Central memory CD8-positive, alpha-beta T cell (primary cell): ENCODE measurements at regions not wholly inside any gene's neighbourhood (a gene's known extent, or its start where the extent isn't known, plus 50 kb on each side); places are given as distances from the start of the nearest gene placed in this dataset.
"Not testable (repeated sequence)": the region's sequence is repeated elsewhere in the genome, so short reads cannot be mapped to it uniquely, and the experiment has no call there.

Experiments used
- ATAC-seq: fragments of 150-1000 bp; cut with Tn5 transposase; replicated peaks from 2 replicates; pipeline ENCODE4 v1.10.0; 2022; ENCODE audit warnings: mild to moderate bottlenecking, moderate FRiP score, moderate number of reproducible peaks; ENCODE audit not compliant: poor library complexity, severe bottlenecking; ENCODE audit errors: extremely low read depth
- DNase-seq, 2 donors: peaks; one replicate each; pipeline ENCODE4 v3.0.0; 2021; ENCODE audit warnings: low spot score in 2 of 2
- H3K27ac Mint-ChIP-seq: one replicate; pipeline ENCODE4 v1.8.0; 2022; ENCODE audit warnings: low read depth, mild to moderate bottlenecking, moderate library complexity, mixed read lengths
- H3K27me3 Mint-ChIP-seq: one replicate; pipeline ENCODE4 v1.8.0; 2022; ENCODE audit warnings: mixed read lengths
- H3K36me3 Mint-ChIP-seq: one replicate; pipeline ENCODE4 v1.8.0; 2022; ENCODE audit warnings: mild to moderate bottlenecking, moderate library complexity, mixed read lengths; ENCODE audit not compliant: insufficient read depth
- H3K4me1 Mint-ChIP-seq: one replicate; pipeline ENCODE4 v1.8.0; 2022; ENCODE audit warnings: mixed read lengths
- H3K4me3 Mint-ChIP-seq: one replicate; pipeline ENCODE4 v1.8.0; 2022; ENCODE audit warnings: mild to moderate bottlenecking, moderate library complexity, mixed read lengths
- H3K9me3 Mint-ChIP-seq: one replicate; pipeline ENCODE4 v1.8.0; 2022; ENCODE audit warnings: mixed read lengths

- DNase-seq (no peak), ATAC-seq (no peak)
- H3K27me3 Mint-ChIP-seq, result no peaks in the 10 kb centered on the region
- no peaks in the 10 kb centered on the region for H3K9me3 Mint-ChIP-seq
- no peaks in the 10 kb centered on the region for H3K4me1 Mint-ChIP-seq
- H3K4me3 Mint-ChIP-seq, result no peak overlapping the region
- H3K36me3 Mint-ChIP-seq, result no peaks in the 10 kb centered on the region
- H3K27ac Mint-ChIP-seq, result no peak overlapping the region
Observed at GRCh38 chr2:192969055-192969454, 774.3 kb upstream of the TMEFF2 start.

GRCh38 chr2:192960945-192961344 is 766.2 kb upstream of the TMEFF2 start:
- Mint-ChIP-seq H3K4me3 (no peak overlapping the region), H3K27me3 (no peaks in the 10 kb centered on the region), H3K27ac (no peak overlapping the region), H3K36me3 (no peaks in the 10 kb centered on the region), H3K9me3 (peaks cover 5% of the 10 kb centered on the region), H3K4me1 (no peaks in the 10 kb centered on the region)
- ATAC-seq (no peak), DNase-seq (no peak)

GRCh38 chr2:192958615-192959014 is 763.9 kb upstream of the TMEFF2 start:
- H3K4me3 Mint-ChIP-seq, result not testable (repeated sequence)

GRCh38 chr2:192957425-192957824 is 762.7 kb upstream of the TMEFF2 start:
- Mint-ChIP-seq H3K4me1 (no peaks in the 10 kb centered on the region), H3K27ac (no peak overlapping the region), H3K4me3 (no peak overlapping the region), H3K36me3 (no peaks in the 10 kb centered on the region), H3K27me3 (no peaks in the 10 kb centered on the region), H3K9me3 (peaks cover 11% of the 10 kb centered on the region)
- no peak for ATAC-seq
- no peak for DNase-seq

More at GRCh38 chr2:192958615-192959014, 763.9 kb upstream of the TMEFF2 start:
- ATAC-seq, H3K4me1 Mint-ChIP-seq, H3K27ac Mint-ChIP-seq, H3K36me3 Mint-ChIP-seq, DNase-seq, H3K27me3 Mint-ChIP-seq: not testable (repeated sequence)
- H3K9me3 Mint-ChIP-seq, result peaks cover 11% of the 10 kb centered on the region

GRCh38 chr2:192953116-192953515 is 758.4 kb upstream of the TMEFF2 start:
- no peak overlapping the region for H3K27ac Mint-ChIP-seq
- peaks cover 6% of the 10 kb centered on the region for H3K9me3 Mint-ChIP-seq
- no peak overlapping the region for H3K4me3 Mint-ChIP-seq
- no peaks in the 10 kb centered on the region for H3K36me3 Mint-ChIP-seq
- no peaks in the 10 kb centered on the region for H3K4me1 Mint-ChIP-seq
- no peaks in the 10 kb centered on the region for H3K27me3 Mint-ChIP-seq
- no peak for DNase-seq
- no peak for ATAC-seq

GRCh38 chr2:192952245-192952644 is 757.5 kb upstream of the TMEFF2 start:
- no peak overlapping the region for H3K27ac Mint-ChIP-seq
- DNase-seq (no peak), ATAC-seq (no peak)
- no peaks in the 10 kb centered on the region for H3K4me1 Mint-ChIP-seq
- H3K9me3 Mint-ChIP-seq, result peaks cover 6% of the 10 kb centered on the region
- no peaks in the 10 kb centered on the region for H3K36me3 Mint-ChIP-seq
- H3K27me3 Mint-ChIP-seq, result no peaks in the 10 kb centered on the region
- no peak overlapping the region for H3K4me3 Mint-ChIP-seq

- Mint-ChIP-seq H3K4me3 (no peak overlapping the region), H3K27me3 (no peaks in the 10 kb centered on the region), H3K36me3 (no peaks in the 10 kb centered on the region), H3K9me3 (peaks cover 9% of the 10 kb centered on the region), H3K27ac (no peak overlapping the region), H3K4me1 (no peaks in the 10 kb centered on the region)
- DNase-seq, result no peak
- ATAC-seq, result no peak
Observed at GRCh38 chr2:192948316-192948715, 753.6 kb upstream of the TMEFF2 start.

GRCh38 chr2:192947352-192947751 is 752.6 kb upstream of the TMEFF2 start:
- ATAC-seq (no peak), DNase-seq (no peak)
- Mint-ChIP-seq H3K4me3 (no peak overlapping the region), H3K27ac (no peak overlapping the region), H3K27me3 (no peaks in the 10 kb centered on the region), H3K36me3 (no peaks in the 10 kb centered on the region), H3K9me3 (peaks cover 17% of the 10 kb centered on the region), H3K4me1 (no peaks in the 10 kb centered on the region)

GRCh38 chr2:192940767-192941166 is 746.0 kb upstream of the TMEFF2 start:
- no peaks in the 10 kb centered on the region for H3K36me3 Mint-ChIP-seq
- H3K4me3 Mint-ChIP-seq, result no peak overlapping the region
- no peaks in the 10 kb centered on the region for H3K27me3 Mint-ChIP-seq

GRCh38 chr2:192932376-192932775 is 737.6 kb upstream of the TMEFF2 start:
- no peak overlapping the region for H3K27ac Mint-ChIP-seq
- H3K4me1 Mint-ChIP-seq, result no peaks in the 10 kb centered on the region

More at GRCh38 chr2:192940767-192941166, 746.0 kb upstream of the TMEFF2 start:
- ATAC-seq (no peak), DNase-seq (no peak)
- peaks cover 34% of the 10 kb centered on the region for H3K9me3 Mint-ChIP-seq
- H3K27ac Mint-ChIP-seq, result no peak overlapping the region
- no peaks in the 10 kb centered on the region for H3K4me1 Mint-ChIP-seq

GRCh38 chr2:192921631-192922030 is 726.9 kb upstream of the TMEFF2 start:
- H3K4me3 Mint-ChIP-seq, H3K27me3 Mint-ChIP-seq: not testable (repeated sequence)

More at GRCh38 chr2:192932376-192932775, 737.6 kb upstream of the TMEFF2 start:
- Mint-ChIP-seq H3K36me3 (no peaks in the 10 kb centered on the region), H3K27me3 (no peaks in the 10 kb centered on the region), H3K4me3 (no peak overlapping the region), H3K9me3 (peaks cover 34% of the 10 kb centered on the region)
- DNase-seq (no peak), ATAC-seq (no peak)

GRCh38 chr2:192901446-192901845 is 706.7 kb upstream of the TMEFF2 start:
- DNase-seq (no peak), ATAC-seq (no peak)
- Mint-ChIP-seq H3K27me3 (no peaks in the 10 kb centered on the region), H3K27ac (no peak overlapping the region), H3K9me3 (peaks cover 8% of the 10 kb centered on the region), H3K36me3 (no peaks in the 10 kb centered on the region), H3K4me3 (no peak overlapping the region), H3K4me1 (no peaks in the 10 kb centered on the region)

More at GRCh38 chr2:192921631-192922030, 726.9 kb upstream of the TMEFF2 start:
- not testable (repeated sequence) for ATAC-seq, H3K36me3 Mint-ChIP-seq, H3K27ac Mint-ChIP-seq, H3K4me1 Mint-ChIP-seq, DNase-seq
- peaks cover 19% of the 10 kb centered on the region for H3K9me3 Mint-ChIP-seq

- DNase-seq (no peak), ATAC-seq (no peak)
- Mint-ChIP-seq H3K27ac (no peak overlapping the region), H3K4me1 (no peaks in the 10 kb centered on the region), H3K4me3 (no peak overlapping the region), H3K9me3 (peaks cover 13% of the 10 kb centered on the region), H3K27me3 (no peaks in the 10 kb centered on the region), H3K36me3 (no peaks in the 10 kb centered on the region)
Observed at GRCh38 chr2:192899466-192899865, 704.7 kb upstream of the TMEFF2 start.

GRCh38 chr2:192893976-192894375 is 699.2 kb upstream of the TMEFF2 start:
- H3K27me3 Mint-ChIP-seq, H3K4me1 Mint-ChIP-seq, H3K4me3 Mint-ChIP-seq, H3K27ac Mint-ChIP-seq, ATAC-seq, H3K36me3 Mint-ChIP-seq, DNase-seq: not testable (repeated sequence)
- peaks cover 14% of the 10 kb centered on the region for H3K9me3 Mint-ChIP-seq
